IPS-15b (cell line): ENCODE measurements at regions not wholly inside any gene's neighbourhood (a gene's known extent, or its start where the extent isn't known, plus 50 kb on each side); places are given as distances from the start of the nearest gene placed in this dataset.
A peak's percentile ranks its signal among the peaks of the same experiment; 100 is the strongest.

Source experiments
- H3K27me3 ChIP-seq: one replicate; pipeline ENCODE4 v1.6.1; 2013; ENCODE audit warnings: low read length; ENCODE audit not compliant: control insufficient read depth, insufficient read depth
- H3K36me3 ChIP-seq: one replicate; pipeline ENCODE4 v1.6.1; 2013; ENCODE audit warnings: low read length; ENCODE audit not compliant: control insufficient read depth, insufficient read depth
- H3K4me1 ChIP-seq: one replicate; pipeline ENCODE4 v1.6.1; 2013; ENCODE audit warnings: mild to moderate bottlenecking, low read length; ENCODE audit not compliant: control insufficient read depth, insufficient read depth
- H3K4me3 ChIP-seq: one replicate; pipeline ENCODE4 v1.5.1; 2013; ENCODE audit warnings: low read depth, low read length
- H3K9ac ChIP-seq: one replicate; pipeline ENCODE4 v1.6.1; 2013; ENCODE audit warnings: low read depth, mild to moderate bottlenecking, low read length
- H3K9me3 ChIP-seq: one replicate; pipeline ENCODE4 v1.6.1; 2013; ENCODE audit warnings: mild to moderate bottlenecking, low read length; ENCODE audit not compliant: control insufficient read depth, insufficient read depth

- Histone ChIP-seq H3K36me3 (no peaks in the 10 kb centered on the region), H3K4me3 (peak overlapping the region; percentile 52), H3K4me1 (peaks cover 26% of the 10 kb centered on the region), H3K27me3 (peaks cover 52% of the 10 kb centered on the region), H3K9me3 (no peaks in the 10 kb centered on the region), H3K9ac (no peak overlapping the region)
Observed at GRCh38 chr20:56925082-56925830, 296.1 kb downstream of the TFAP2C start.

- H3K9me3 ChIP-seq = no peaks in the 10 kb centered on the region
- H3K4me3 ChIP-seq = peak overlapping the region; percentile 52
- peaks cover 26% of the 10 kb centered on the region for H3K4me1 ChIP-seq
- H3K9ac ChIP-seq = no peak overlapping the region
- H3K27me3 ChIP-seq = peaks cover 48% of the 10 kb centered on the region
- no peaks in the 10 kb centered on the region for H3K36me3 ChIP-seq
Observed at GRCh38 chr20:56925831-56926170, 296.7 kb downstream of the TFAP2C start.

GRCh38 chr20:56926501-56926900 is 297.4 kb downstream of the TFAP2C start:
- peaks cover 33% of the 10 kb centered on the region for H3K4me1 ChIP-seq

GRCh38 chr20:56927127-56927526 is 298.0 kb downstream of the TFAP2C start:
- peak overlapping the region; percentile 35 for H3K4me3 ChIP-seq
- no peaks in the 10 kb centered on the region for H3K9me3 ChIP-seq
- no peaks in the 10 kb centered on the region for H3K36me3 ChIP-seq
- H3K27me3 ChIP-seq = peaks cover 41% of the 10 kb centered on the region
- H3K4me1 ChIP-seq = peaks cover 37% of the 10 kb centered on the region
- no peak overlapping the region for H3K9ac ChIP-seq

More at GRCh38 chr20:56926501-56926900, 297.4 kb downstream of the TFAP2C start:
- Histone ChIP-seq H3K9ac (no peak overlapping the region), H3K36me3 (no peaks in the 10 kb centered on the region), H3K4me3 (no peak overlapping the region), H3K9me3 (no peaks in the 10 kb centered on the region), H3K27me3 (peaks cover 44% of the 10 kb centered on the region)

- Histone ChIP-seq H3K4me3 (peak overlapping the region; percentile 35), H3K36me3 (no peaks in the 10 kb centered on the region), H3K27me3 (peaks cover 34% of the 10 kb centered on the region), H3K9ac (no peak overlapping the region), H3K9me3 (no peaks in the 10 kb centered on the region), H3K4me1 (peaks cover 37% of the 10 kb centered on the region)
Observed at GRCh38 chr20:56928007-56928406, 298.9 kb downstream of the TFAP2C start.

GRCh38 chr20:56929606-56930005 is 300.5 kb downstream of the TFAP2C start:
- H3K4me3 ChIP-seq = no peak overlapping the region
- no peaks in the 10 kb centered on the region for H3K9me3 ChIP-seq
- peaks cover 20% of the 10 kb centered on the region for H3K27me3 ChIP-seq
- no peaks in the 10 kb centered on the region for H3K36me3 ChIP-seq
- no peak overlapping the region for H3K9ac ChIP-seq
- H3K4me1 ChIP-seq = peaks cover 37% of the 10 kb centered on the region

- H3K9ac ChIP-seq = no peak overlapping the region
- H3K9me3 ChIP-seq = no peaks in the 10 kb centered on the region
- H3K4me1 ChIP-seq = peaks cover 37% of the 10 kb centered on the region
- H3K4me3 ChIP-seq = no peak overlapping the region
- no peaks in the 10 kb centered on the region for H3K36me3 ChIP-seq
- H3K27me3 ChIP-seq = peaks cover 18% of the 10 kb centered on the region
Observed at GRCh38 chr20:56930876-56931275, 301.8 kb downstream of the TFAP2C start.

GRCh38 chr20:56932575-56933330 is 303.6 kb downstream of the TFAP2C start:
- Histone ChIP-seq H3K4me3 (no peak overlapping the region), H3K4me1 (peaks cover 20% of the 10 kb centered on the region), H3K9me3 (no peaks in the 10 kb centered on the region), H3K9ac (no peak overlapping the region), H3K27me3 (no peaks in the 10 kb centered on the region), H3K36me3 (no peaks in the 10 kb centered on the region)

GRCh38 chr20:56933331-56933698 is 304.2 kb downstream of the TFAP2C start:
- H3K36me3 ChIP-seq = no peaks in the 10 kb centered on the region
- no peaks in the 10 kb centered on the region for H3K27me3 ChIP-seq
- H3K4me1 ChIP-seq = peaks cover 18% of the 10 kb centered on the region
- no peaks in the 10 kb centered on the region for H3K9me3 ChIP-seq
- H3K9ac ChIP-seq = no peak overlapping the region
- H3K4me3 ChIP-seq = no peak overlapping the region

- Histone ChIP-seq H3K9me3 (no peaks in the 10 kb centered on the region), H3K4me1 (peaks cover 11% of the 10 kb centered on the region), H3K36me3 (no peaks in the 10 kb centered on the region), H3K27me3 (no peaks in the 10 kb centered on the region), H3K9ac (no peak overlapping the region), H3K4me3 (no peak overlapping the region)
Observed at GRCh38 chr20:56934888-56935287, 305.8 kb downstream of the TFAP2C start.

- Histone ChIP-seq H3K9ac (no peak overlapping the region), H3K4me1 (no peaks in the 10 kb centered on the region), H3K36me3 (no peaks in the 10 kb centered on the region), H3K27me3 (no peaks in the 10 kb centered on the region), H3K9me3 (no peaks in the 10 kb centered on the region), H3K4me3 (no peak overlapping the region)
Observed at GRCh38 chr20:56940466-56940865, 311.4 kb downstream of the TFAP2C start.

GRCh38 chr20:56941101-56941686 is 312.1 kb downstream of the TFAP2C start:
- Histone ChIP-seq H3K4me1 (no peaks in the 10 kb centered on the region), H3K9me3 (no peaks in the 10 kb centered on the region), H3K4me3 (no peak overlapping the region), H3K36me3 (no peaks in the 10 kb centered on the region), H3K9ac (no peak overlapping the region), H3K27me3 (no peaks in the 10 kb centered on the region)
